Breast epithelium (tissue), 3 donors: ENCODE measurements at regions not wholly inside any gene's neighbourhood (a gene's known extent, or its start where the extent isn't known, plus 50 kb on each side); places are given as distances from the start of the nearest gene placed in this dataset.

ENCODE experiments used
- CTCF ChIP-seq, 3 donors: fragments of 450-650 bp; IDR thresholded peaks; one replicate each; pipeline ENCODE4 v1.5.1; 2016 to 2017; ENCODE audit warnings: antibody characterized with exemption in 3 of 3, mild to moderate bottlenecking in 3 of 3, moderate library complexity in 3 of 3
- POLR2A ChIP-seq: fragments of 450-650 bp; IDR thresholded peaks from one replicate; pipeline ENCODE4 v1.6.1; 2016; ENCODE audit warnings: antibody characterized with exemption, mild to moderate bottlenecking, moderate library complexity
- POLR2AphosphoS5 ChIP-seq, 3 donors: sonication (generic); formaldehyde crosslinking; IDR thresholded peaks; one replicate each; pipeline ENCODE4 v1.6.1; 2017; ENCODE audit warnings: antibody characterized with exemption in 3 of 3

- TF ChIP-seq CTCF (IDR thresholded peaks at IDR 0.05) (no peak), POLR2A (no peak), POLR2AphosphoS5 (IDR thresholded peaks at IDR 0.05) (no peak)
Measured at GRCh38 chr2:150153646-150154307, 333.7 kb downstream of the RND3 start.
